ENCODE measurements at regions not wholly inside any gene's neighbourhood (a gene's known extent, or its start where the extent isn't known, plus 50 kb on each side); places are given as distances from the start of the nearest gene placed in this dataset.

DNA sequence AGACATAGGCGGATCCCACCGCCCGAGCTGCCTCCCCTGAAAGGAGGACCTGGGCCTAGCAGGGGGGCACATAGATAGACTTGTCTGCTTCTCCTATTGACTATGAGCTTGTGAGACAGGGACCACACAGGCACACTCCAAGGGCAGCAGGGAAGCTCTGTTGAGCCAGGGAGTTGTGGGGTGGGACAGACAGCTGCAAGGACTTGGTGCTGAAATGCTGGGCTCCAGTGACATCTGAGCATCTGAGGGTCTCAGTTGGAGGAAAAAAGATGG lies 53.4 kb upstream of the ANO1 start:
- Histone ChIP-seq H3K27me3 (replicated peaks in 1 of 4; ENCODE audit: control extremely low read depth in 1 of 4, control insufficient read depth in 3 of 4, insufficient read depth in 4 of 4, low read length in 3 of 4) (peaks cover 0 to 5% (median 0%) of the 10 kb centered on the region in 4 experiments), H3K9ac (ENCODE audit: low read length) (no peak overlapping the region), H3K79me2 (ENCODE audit: control insufficient read depth, insufficient read depth, low read length) (no peaks in the 10 kb centered on the region), H4K20me1 (ENCODE audit: control insufficient read depth, insufficient read depth, low read length, poor library complexity, severe bottlenecking) (no peaks in the 10 kb centered on the region), H3K27ac (ENCODE audit: low read length in 2 of 2) (no peak overlapping the region), H3K4me1 (ENCODE audit: control insufficient read depth in 2 of 2, insufficient read depth in 2 of 2, low read length in 2 of 2) (no peaks in the 10 kb centered on the region), H3K4me3 (ENCODE audit: control extremely low read depth in 1 of 5, extremely low read depth in 1 of 5, insufficient read depth in 1 of 5, low read depth in 2 of 5, low read length in 4 of 5) (no peak overlapping the region), H2AFZ (ENCODE audit: insufficient read depth, low read depth, low read length, poor library complexity, severe bottlenecking) (no peak overlapping the region), H3K36me3 (replicated peaks in 1 of 2; ENCODE audit: control extremely low read depth in 1 of 2, control insufficient read depth in 1 of 2, extremely low read depth in 1 of 2, insufficient read depth in 2 of 2, low read length in 1 of 2) (no peaks in the 10 kb centered on the region), H3K4me2 (replicated peaks; ENCODE audit: low read depth, low read length, poor library complexity, severe bottlenecking) (no peak overlapping the region), H3K9me3 (ENCODE audit: control extremely low read depth in 1 of 3, control insufficient read depth in 2 of 3, insufficient read depth in 1 of 3, low read length in 2 of 3) (peaks cover 0 to 21% (median 0%) of the 10 kb centered on the region in 3 donors)
- no peak for DNase-seq
- Mint-ChIP-seq H3K4me3 (no peak overlapping the region), H3K9me3 (ENCODE audit: insufficient read depth) (no peaks in the 10 kb centered on the region), H3K27me3 (peaks cover 3% of the 10 kb centered on the region), H3K4me1 (no peaks in the 10 kb centered on the region), H3K27ac (no peak overlapping the region)
- TF ChIP-seq, protein P1, sequence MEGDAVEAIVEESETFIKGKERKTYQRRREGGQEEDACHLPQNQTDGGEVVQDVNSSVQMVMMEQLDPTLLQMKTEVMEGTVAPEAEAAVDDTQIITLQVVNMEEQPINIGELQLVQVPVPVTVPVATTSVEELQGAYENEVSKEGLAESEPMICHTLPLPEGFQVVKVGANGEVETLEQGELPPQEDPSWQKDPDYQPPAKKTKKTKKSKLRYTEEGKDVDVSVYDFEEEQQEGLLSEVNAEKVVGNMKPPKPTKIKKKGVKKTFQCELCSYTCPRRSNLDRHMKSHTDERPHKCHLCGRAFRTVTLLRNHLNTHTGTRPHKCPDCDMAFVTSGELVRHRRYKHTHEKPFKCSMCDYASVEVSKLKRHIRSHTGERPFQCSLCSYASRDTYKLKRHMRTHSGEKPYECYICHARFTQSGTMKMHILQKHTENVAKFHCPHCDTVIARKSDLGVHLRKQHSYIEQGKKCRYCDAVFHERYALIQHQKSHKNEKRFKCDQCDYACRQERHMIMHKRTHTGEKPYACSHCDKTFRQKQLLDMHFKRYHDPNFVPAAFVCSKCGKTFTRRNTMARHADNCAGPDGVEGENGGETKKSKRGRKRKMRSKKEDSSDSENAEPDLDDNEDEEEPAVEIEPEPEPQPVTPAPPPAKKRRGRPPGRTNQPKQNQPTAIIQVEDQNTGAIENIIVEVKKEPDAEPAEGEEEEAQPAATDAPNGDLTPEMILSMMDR (IDR thresholded peaks at IDR 0.05) = no peak
- TF ChIP-seq EZH2 (IDR thresholded peaks at IDR 0.05; ENCODE audit: borderline replicate concordance, insufficient read depth, low read depth, low read length, poor library complexity, severe bottlenecking) = no peak
- intact Hi-C loops (cut with micrococcal nuclease) = no loop called here
- ChIA-PET CTCF (no interaction called here), POLR2A (no interaction called here)
- 91% methylated on average over 3 of the region's 3 CpGs for WGBS (ENCODE audit: insufficient coverage)
- ATAC-seq (ENCODE audit: low read depth) = no peak

DNA sequence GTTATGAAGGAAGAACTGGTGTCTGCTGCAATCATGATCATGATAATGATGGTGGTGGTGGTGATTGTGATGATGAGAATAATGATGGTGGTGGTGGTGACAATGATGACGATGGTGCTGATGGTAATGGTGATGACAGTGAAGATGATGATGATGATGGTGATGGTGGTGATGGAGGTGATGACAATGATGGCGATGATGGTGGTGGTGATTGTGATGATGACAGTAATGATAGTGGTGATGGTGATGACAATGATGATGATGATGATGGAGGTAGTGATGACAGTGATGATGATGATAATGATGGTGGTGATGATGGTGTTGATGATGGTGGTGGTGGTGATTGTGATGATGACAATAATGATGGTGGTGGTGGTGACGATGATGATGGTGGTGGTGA lies 52.8 kb upstream of the ANO1 start:
- peaks cover 3% of the 10 kb centered on the region for H3K27me3 Mint-ChIP-seq
- intact Hi-C loops (cut with micrococcal nuclease) = no loop called here
- H3K4me3 ChIP-seq (ENCODE audit: control extremely low read depth in 1 of 5, extremely low read depth in 1 of 5, insufficient read depth in 1 of 5, low read depth in 2 of 5, low read length in 4 of 5) = no peak overlapping the region
- WGBS (ENCODE audit: insufficient coverage) = 100% methylated on average over 3 of the region's 3 CpGs
- no peak for DNase-seq
- ChIA-PET POLR2A (no interaction called here), CTCF (no interaction called here)
- no peak for ATAC-seq (ENCODE audit: low read depth)
- H3K9me3 Mint-ChIP-seq (ENCODE audit: insufficient read depth) = no peaks in the 10 kb centered on the region
- H4K20me1 ChIP-seq (ENCODE audit: control insufficient read depth, insufficient read depth, low read length, poor library complexity, severe bottlenecking) = no peaks in the 10 kb centered on the region
- H3K36me3 ChIP-seq (replicated peaks in 1 of 2; ENCODE audit: control extremely low read depth in 1 of 2, control insufficient read depth in 1 of 2, extremely low read depth in 1 of 2, insufficient read depth in 2 of 2, low read length in 1 of 2) = no peaks in the 10 kb centered on the region
- TF ChIP-seq EZH2 (IDR thresholded peaks at IDR 0.05; ENCODE audit: borderline replicate concordance, insufficient read depth, low read depth, low read length, poor library complexity, severe bottlenecking) = no peak
- TF ChIP-seq, protein P1 (IDR thresholded peaks at IDR 0.05) = no peak
- H3K27ac ChIP-seq (ENCODE audit: low read length in 2 of 2) = no peak overlapping the region
- H3K9me3 ChIP-seq (ENCODE audit: control extremely low read depth in 1 of 3, control insufficient read depth in 2 of 3, insufficient read depth in 1 of 3, low read length in 2 of 3) = peaks cover 0 to 21% (median 0%) of the 10 kb centered on the region in 3 donors
- H3K4me2 ChIP-seq (replicated peaks; ENCODE audit: low read depth, low read length, poor library complexity, severe bottlenecking) = no peak overlapping the region
- peaks cover 0 to 5% (median 0%) of the 10 kb centered on the region in 4 experiments for H3K27me3 ChIP-seq (replicated peaks in 1 of 4; ENCODE audit: control extremely low read depth in 1 of 4, control insufficient read depth in 3 of 4, insufficient read depth in 4 of 4, low read length in 3 of 4)
- no peaks in the 10 kb centered on the region for H3K4me1 ChIP-seq (ENCODE audit: control insufficient read depth in 2 of 2, insufficient read depth in 2 of 2, low read length in 2 of 2)
- H3K4me1 Mint-ChIP-seq = no peaks in the 10 kb centered on the region
- H3K27ac Mint-ChIP-seq = no peak overlapping the region
- H2AFZ ChIP-seq (ENCODE audit: insufficient read depth, low read depth, low read length, poor library complexity, severe bottlenecking) = no peak overlapping the region
- no peak overlapping the region for H3K9ac ChIP-seq (ENCODE audit: low read length)
- H3K4me3 Mint-ChIP-seq = no peak overlapping the region
- no peaks in the 10 kb centered on the region for H3K79me2 ChIP-seq (ENCODE audit: control insufficient read depth, insufficient read depth, low read length)
